ENCODE measurements at regions not wholly inside any gene's neighbourhood (a gene's known extent, or its start where the extent isn't known, plus 50 kb on each side); places are given as distances from the start of the nearest gene placed in this dataset.
"Not testable (repeated sequence)": the region's sequence is repeated elsewhere in the genome, so short reads cannot be mapped to it uniquely, and the experiment has no call there.

DNA sequence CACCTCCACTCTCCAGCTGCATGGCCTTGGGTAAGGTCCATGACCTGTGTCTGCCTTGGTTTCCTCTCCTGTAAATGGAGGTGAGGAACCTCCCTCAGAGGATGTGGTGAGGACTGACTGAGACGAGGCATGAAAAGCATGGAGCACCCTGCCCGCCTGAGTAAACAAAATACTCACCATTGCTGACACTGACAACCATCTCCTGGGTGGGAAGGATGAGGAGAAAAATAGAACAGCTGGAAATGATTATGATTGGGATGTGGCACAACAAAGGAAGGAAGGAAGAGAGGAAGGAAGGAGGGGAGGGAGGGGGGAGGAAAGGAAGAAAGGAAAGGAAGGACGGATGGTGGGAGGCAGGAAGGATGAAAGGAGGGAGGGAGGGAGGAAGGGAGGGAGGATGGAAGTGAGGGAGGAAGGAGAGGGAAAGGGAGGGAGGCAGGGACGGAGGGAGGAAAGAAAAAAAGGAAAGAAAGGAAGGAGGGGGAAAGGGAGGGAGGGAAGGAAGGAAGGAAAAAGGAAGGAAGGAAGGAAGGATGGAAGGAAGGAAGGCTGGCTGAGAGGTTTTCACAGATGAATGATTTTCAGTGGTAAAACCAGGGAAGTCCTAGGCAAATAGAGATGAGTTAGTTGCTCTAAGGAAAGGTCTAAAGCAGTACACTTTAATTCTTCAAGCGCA, 276.5 kb upstream of the XYLT1 start:
- no peak for DNase-seq (ENCODE audit: low spot score in 2 of 2)
- H3K4me3 Mint-ChIP-seq, result no peak overlapping the region
- peak overlapping the region; percentile 30 for H3K27ac Mint-ChIP-seq
- no peaks in the 10 kb centered on the region for H3K36me3 Mint-ChIP-seq
- peaks cover 5% of the 10 kb centered on the region for H3K9me3 Mint-ChIP-seq
- no peaks in the 10 kb centered on the region for H3K4me1 Mint-ChIP-seq
- ATAC-seq, result no peak

DNA sequence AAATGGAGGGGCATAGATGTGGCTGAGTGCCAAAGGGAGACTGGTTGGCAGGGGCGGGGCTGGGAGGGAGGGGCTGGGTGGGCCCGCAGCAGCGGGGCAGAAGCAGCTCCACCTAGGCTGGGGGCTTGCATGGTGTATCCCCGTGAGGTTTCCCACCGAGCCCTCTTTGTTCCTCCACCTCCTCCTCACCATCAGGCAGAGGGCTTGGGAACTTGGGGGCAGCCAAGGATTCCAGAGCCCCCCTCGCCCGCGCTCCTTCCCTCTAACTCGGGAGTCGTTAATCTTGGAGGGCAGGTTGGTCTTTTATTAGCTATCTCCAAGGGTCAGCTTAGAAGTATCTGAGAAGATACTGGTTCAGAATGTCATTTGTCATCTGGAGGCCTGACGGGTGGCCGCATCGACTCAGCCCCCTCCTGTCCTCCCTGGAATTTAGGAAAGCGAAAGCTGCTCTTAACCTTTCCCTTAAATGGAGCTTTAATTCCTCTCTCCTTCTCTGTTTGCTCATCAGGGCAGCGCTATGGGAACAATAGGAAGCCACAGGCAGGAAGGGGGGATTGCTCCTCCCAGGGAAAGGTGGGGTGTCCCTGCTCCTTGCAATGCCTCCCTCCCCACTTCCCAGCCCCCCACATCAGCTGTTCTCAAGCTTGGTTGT, 274.3 kb upstream of the XYLT1 start:
- H3K4me1 Mint-ChIP-seq, result no peaks in the 10 kb centered on the region
- H3K9me3 Mint-ChIP-seq, result peaks cover 5% of the 10 kb centered on the region
- H3K27ac Mint-ChIP-seq, result no peak overlapping the region
- no peak overlapping the region for H3K4me3 Mint-ChIP-seq
- no peaks in the 10 kb centered on the region for H3K36me3 Mint-ChIP-seq
- DNase-seq (ENCODE audit: low spot score in 2 of 2), result no peak
- ATAC-seq, result no peak

DNA sequence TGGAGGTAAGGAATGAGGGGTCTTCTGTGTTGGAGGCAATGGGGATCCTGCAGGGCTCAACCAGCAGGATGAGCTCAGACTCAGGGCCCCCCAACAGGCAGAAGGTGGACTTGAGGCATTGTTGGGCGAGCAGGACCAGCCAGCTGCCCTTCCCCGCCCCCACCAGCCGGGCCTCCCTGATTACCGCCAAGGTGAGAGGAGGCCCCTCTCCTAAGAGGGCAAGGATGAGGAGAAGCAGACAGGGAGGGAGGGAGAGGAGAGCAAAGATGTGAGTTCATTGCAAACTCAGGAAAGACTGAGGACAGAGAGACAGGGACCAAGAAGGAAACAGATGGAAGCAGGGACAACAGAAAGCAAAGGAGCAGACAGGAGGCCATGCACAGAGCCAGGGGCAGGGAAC, 272.8 kb upstream of the XYLT1 start:
- H3K9me3 Mint-ChIP-seq, result no peaks in the 10 kb centered on the region
- no peak overlapping the region for H3K27ac Mint-ChIP-seq
- H3K4me3 Mint-ChIP-seq, result no peak overlapping the region
- ATAC-seq, result no peak
- DNase-seq (ENCODE audit: low spot score in 2 of 2), result no peak
- no peaks in the 10 kb centered on the region for H3K4me1 Mint-ChIP-seq
- no peaks in the 10 kb centered on the region for H3K36me3 Mint-ChIP-seq

DNA sequence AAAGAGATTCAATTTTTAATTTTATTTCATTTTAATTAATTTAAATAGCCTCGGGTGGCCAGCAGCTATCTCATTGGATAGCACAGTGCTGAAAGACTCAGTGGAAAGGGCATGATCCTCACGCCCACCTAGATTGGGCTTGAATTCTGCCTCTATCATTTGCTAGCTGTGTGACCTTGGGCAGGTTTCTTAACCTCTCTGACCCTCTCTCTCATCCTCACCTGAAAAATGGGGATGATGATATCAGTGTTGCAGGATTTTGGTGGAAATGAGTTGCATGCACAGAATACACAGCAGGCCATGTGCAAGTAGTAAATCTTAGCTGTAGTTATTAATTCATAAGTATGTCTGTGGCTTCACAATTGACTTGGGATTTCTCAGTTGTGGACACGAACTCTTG, 272.4 kb upstream of the XYLT1 start:
- Mint-ChIP-seq H3K9me3 (no peaks in the 10 kb centered on the region), H3K4me3 (no peak overlapping the region), H3K36me3 (no peaks in the 10 kb centered on the region), H3K27ac (no peak overlapping the region), H3K4me1 (no peaks in the 10 kb centered on the region)
- ATAC-seq (no peak), DNase-seq (ENCODE audit: low spot score in 2 of 2) (no peak)

DNA sequence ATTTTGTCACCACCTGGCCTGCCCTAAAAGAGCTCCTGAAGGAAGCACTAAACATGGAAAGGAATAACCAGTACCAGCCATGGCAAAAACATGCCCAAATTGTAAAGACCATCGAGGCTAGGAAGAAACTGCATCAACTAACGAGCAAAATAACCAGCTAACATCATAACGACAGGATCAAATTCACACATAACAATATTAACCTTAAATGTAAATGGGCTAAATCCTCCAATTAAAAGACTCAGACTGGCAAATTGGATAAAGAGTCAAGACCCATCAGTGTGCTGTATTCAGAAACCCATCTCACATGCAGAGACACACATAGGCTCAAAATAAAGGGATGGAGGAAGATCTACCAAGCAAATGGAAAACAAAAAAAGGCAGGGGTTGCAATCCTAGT, 264.3 kb upstream of the XYLT1 start:
- not testable (repeated sequence) for H3K4me3 Mint-ChIP-seq; DNase-seq (ENCODE audit: low spot score in 2 of 2); H3K9me3 Mint-ChIP-seq; ATAC-seq; H3K4me1 Mint-ChIP-seq; H3K27ac Mint-ChIP-seq; H3K36me3 Mint-ChIP-seq

DNA sequence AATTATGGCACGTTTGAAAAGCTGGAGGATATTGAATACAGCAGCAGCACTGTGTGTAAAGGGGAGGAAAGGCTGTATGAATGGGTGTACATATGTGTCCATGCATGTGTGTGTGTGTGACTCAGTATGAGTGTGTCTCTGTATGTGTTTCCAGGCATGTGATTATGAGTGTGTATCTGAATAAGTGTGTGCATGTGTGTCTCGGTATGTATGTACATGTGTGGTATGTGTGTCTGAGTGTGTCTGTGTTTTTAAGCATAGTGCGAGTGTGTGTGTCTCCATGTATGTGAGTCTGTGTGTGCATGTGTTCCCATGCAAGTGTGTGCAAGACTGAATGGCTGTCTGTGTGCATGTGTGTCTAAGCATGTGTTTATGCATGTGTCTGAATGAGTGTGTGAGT, 259.1 kb upstream of the XYLT1 start:
- Mint-ChIP-seq H3K27ac (no peak overlapping the region), H3K4me3 (no peak overlapping the region), H3K9me3 (peaks cover 3% of the 10 kb centered on the region), H3K36me3 (no peaks in the 10 kb centered on the region), H3K4me1 (no peaks in the 10 kb centered on the region)
- DNase-seq (ENCODE audit: low spot score in 2 of 2) (no peak), ATAC-seq (no peak)

GRCh38 chr16:17728196-17728595, 257.4 kb upstream of the XYLT1 start:
- DNase-seq (ENCODE audit: low spot score in 2 of 2), result no peak
- Mint-ChIP-seq H3K4me3 (no peak overlapping the region), H3K4me1 (no peaks in the 10 kb centered on the region), H3K36me3 (no peaks in the 10 kb centered on the region), H3K27ac (no peak overlapping the region), H3K9me3 (peaks cover 3% of the 10 kb centered on the region)
- no peak for ATAC-seq

- no peak overlapping the region for H3K27ac Mint-ChIP-seq
- H3K4me3 Mint-ChIP-seq, result no peak overlapping the region
- no peaks in the 10 kb centered on the region for H3K36me3 Mint-ChIP-seq
- H3K9me3 Mint-ChIP-seq, result no peaks in the 10 kb centered on the region
- ATAC-seq, result no peak
- DNase-seq (ENCODE audit: low spot score in 2 of 2), result no peak
- H3K4me1 Mint-ChIP-seq, result no peaks in the 10 kb centered on the region
These were observed 253.6 kb upstream of the XYLT1 start for GRCh38 chr16:17724242-17724898.

- no peaks in the 10 kb centered on the region for H3K9me3 Mint-ChIP-seq
- H3K4me3 Mint-ChIP-seq, result no peak overlapping the region
- no peaks in the 10 kb centered on the region for H3K4me1 Mint-ChIP-seq
- no peaks in the 10 kb centered on the region for H3K36me3 Mint-ChIP-seq
- no peak overlapping the region for H3K27ac Mint-ChIP-seq
- DNase-seq (ENCODE audit: low spot score in 2 of 2) (no peak), ATAC-seq (no peak)
These were observed 252.9 kb upstream of the XYLT1 start for GRCh38 chr16:17723531-17724134.

GRCh38 chr16:17718495-17718894, 247.7 kb upstream of the XYLT1 start:
- no peaks in the 10 kb centered on the region for H3K9me3 Mint-ChIP-seq
- no peaks in the 10 kb centered on the region for H3K4me1 Mint-ChIP-seq
- no peaks in the 10 kb centered on the region for H3K36me3 Mint-ChIP-seq
- H3K27ac Mint-ChIP-seq, result no peak overlapping the region
- ATAC-seq, result no peak
- no peak overlapping the region for H3K4me3 Mint-ChIP-seq
- DNase-seq (ENCODE audit: low spot score in 2 of 2), result no peak

DNA sequence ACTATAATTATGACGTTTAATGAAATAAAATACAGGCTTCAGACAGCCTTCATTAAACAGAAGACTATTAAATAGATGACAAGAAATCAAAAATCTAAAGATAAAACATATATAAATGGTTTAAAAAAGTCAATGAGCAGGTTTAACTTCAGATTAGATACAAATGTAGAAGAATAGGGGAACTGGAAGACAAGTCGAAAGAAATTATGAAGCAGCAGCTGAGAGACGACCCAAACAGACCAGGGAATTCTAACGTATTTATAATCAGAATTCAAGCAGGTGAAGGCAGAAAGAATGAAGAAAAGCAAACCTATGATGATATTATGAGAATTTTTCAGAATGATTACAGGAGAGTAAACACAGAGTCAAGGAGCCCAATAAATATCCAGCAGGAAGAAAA, 235.1 kb upstream of the XYLT1 start:
- ATAC-seq (no peak), DNase-seq (ENCODE audit: low spot score in 2 of 2) (no peak)
- Mint-ChIP-seq H3K4me1 (no peaks in the 10 kb centered on the region), H3K9me3 (peaks cover 4% of the 10 kb centered on the region), H3K4me3 (no peak overlapping the region), H3K36me3 (no peaks in the 10 kb centered on the region), H3K27ac (no peak overlapping the region)

DNA sequence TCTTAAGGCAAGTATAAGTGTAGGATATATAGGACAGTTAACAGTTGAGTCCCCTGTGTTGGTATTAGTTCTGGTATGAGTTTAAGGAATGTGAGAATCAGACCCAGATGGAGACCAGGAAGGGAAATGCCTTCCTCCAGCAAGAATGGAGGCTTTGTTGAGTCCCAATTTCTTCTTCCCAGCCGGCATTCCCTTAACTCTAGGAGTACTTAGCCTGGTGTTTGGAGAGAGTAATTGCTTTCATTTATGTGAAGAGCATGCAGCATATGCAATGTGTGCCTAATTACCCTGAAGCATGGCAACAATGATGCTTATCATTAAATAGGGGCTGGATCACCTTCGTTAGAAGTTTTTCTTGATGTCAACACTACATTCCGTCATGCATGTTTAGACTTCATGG, 225.9 kb upstream of the XYLT1 start:
- no peak overlapping the region for H3K27ac Mint-ChIP-seq
- no peaks in the 10 kb centered on the region for H3K36me3 Mint-ChIP-seq
- DNase-seq (ENCODE audit: low spot score in 2 of 2), result no peak
- no peak overlapping the region for H3K4me3 Mint-ChIP-seq
- H3K9me3 Mint-ChIP-seq, result no peaks in the 10 kb centered on the region
- H3K4me1 Mint-ChIP-seq, result no peaks in the 10 kb centered on the region
- no peak for ATAC-seq

- H3K27ac Mint-ChIP-seq, result no peak overlapping the region
- DNase-seq (ENCODE audit: low spot score in 2 of 2) (no peak), ATAC-seq (no peak)
- H3K4me3 Mint-ChIP-seq, result no peak overlapping the region
- H3K36me3 Mint-ChIP-seq, result no peaks in the 10 kb centered on the region
- no peaks in the 10 kb centered on the region for H3K9me3 Mint-ChIP-seq
- no peaks in the 10 kb centered on the region for H3K4me1 Mint-ChIP-seq
These were observed 221.7 kb upstream of the XYLT1 start for GRCh38 chr16:17692484-17692883.

DNA sequence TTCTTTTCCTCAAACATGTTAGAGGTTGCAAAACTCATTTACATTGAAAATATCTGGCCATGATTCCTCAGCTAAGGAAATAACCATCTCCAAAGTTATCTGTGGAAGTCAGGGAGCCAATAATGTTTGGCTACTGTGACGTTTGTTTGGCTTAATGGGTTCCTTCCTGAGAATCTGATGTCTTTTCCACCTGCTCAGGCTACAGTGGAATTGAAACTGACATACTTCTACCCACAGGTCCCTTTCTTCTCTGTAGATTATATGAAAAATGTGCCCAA, 221.1 kb upstream of the XYLT1 start:
- DNase-seq (ENCODE audit: low spot score in 2 of 2) (no peak), ATAC-seq (no peak)
- no peaks in the 10 kb centered on the region for H3K4me1 Mint-ChIP-seq
- no peak overlapping the region for H3K4me3 Mint-ChIP-seq
- H3K36me3 Mint-ChIP-seq, result no peaks in the 10 kb centered on the region
- H3K9me3 Mint-ChIP-seq, result no peaks in the 10 kb centered on the region
- H3K27ac Mint-ChIP-seq, result no peak overlapping the region

GRCh38 chr16:17691106-17691898, 220.5 kb upstream of the XYLT1 start:
- no peaks in the 10 kb centered on the region for H3K4me1 Mint-ChIP-seq
- no peaks in the 10 kb centered on the region for H3K36me3 Mint-ChIP-seq
- no peak overlapping the region for H3K4me3 Mint-ChIP-seq
- DNase-seq (ENCODE audit: low spot score in 2 of 2) (no peak), ATAC-seq (no peak)
- H3K9me3 Mint-ChIP-seq, result no peaks in the 10 kb centered on the region
- no peak overlapping the region for H3K27ac Mint-ChIP-seq

Measured in stimulated activated effector memory CD8-positive, alpha-beta T cell treated with anti-CD3 and anti-CD28 coated beads, Interleukin-12 subunit alpha, Interleukin-12 subunit beta, amount 100 ng/mL, for 72 hours (primary cell).